Stomach (tissue), 4 donors: ENCODE measurements at regions not wholly inside any gene's neighbourhood (a gene's known extent, or its start where the extent isn't known, plus 50 kb on each side); places are given as distances from the start of the nearest gene placed in this dataset.

Experiments used
- EP300 ChIP-seq: sonication (generic); formaldehyde crosslinking; IDR thresholded peaks from one replicate; pipeline ENCODE4 v1.6.1; 2017; ENCODE audit warnings: antibody characterized with exemption
- POLR2A ChIP-seq, 4 donors: fragments of 450-650 bp; IDR thresholded peaks; one replicate each; pipeline ENCODE4 v1.6.1; 2016; ENCODE audit warnings: antibody characterized with exemption in 4 of 4, control low read depth in 2 of 4, mild to moderate bottlenecking in 1 of 4, moderate library complexity in 1 of 4
- POLR2AphosphoS5 ChIP-seq, 3 donors: sonication (generic); formaldehyde crosslinking; IDR thresholded peaks; one replicate each; pipeline ENCODE4 v1.6.1; 2016; ENCODE audit warnings: antibody characterized with exemption in 3 of 3
- TF ChIP-seq, protein P1 (sequence below), 7 experiments: fragments of 450-650 bp in 4 of 7; fragments of 200-600 bp in 3 of 7; sonication (generic) in 3 of 7; IDR thresholded peaks; one replicate each; pipeline ENCODE4 v1.5.1; 2016 to 2019; ENCODE audit warnings: antibody characterized with exemption in 7 of 7, control low read depth in 2 of 7, mild to moderate bottlenecking in 1 of 7

DNA sequence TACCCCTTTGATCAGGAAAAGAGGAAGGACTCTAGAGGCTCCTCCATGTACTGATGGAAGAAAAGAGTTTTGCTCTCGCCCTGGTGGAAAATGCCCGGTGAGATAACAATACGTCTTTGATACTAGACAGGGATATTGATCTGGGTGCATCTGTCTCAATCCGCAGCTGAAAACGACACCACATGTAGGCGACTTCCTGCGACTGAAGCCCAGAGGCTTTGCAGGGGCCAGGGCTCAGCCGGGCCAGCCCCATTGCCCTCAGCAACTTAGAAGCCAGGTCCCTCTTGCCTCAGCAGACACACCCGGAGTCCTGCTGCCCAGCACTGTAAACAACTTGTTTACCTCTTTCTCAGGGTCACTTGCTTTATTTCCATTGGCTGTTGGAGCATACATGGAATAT, 409.4 kb downstream of the IRS2 start:
- TF ChIP-seq, protein P1, sequence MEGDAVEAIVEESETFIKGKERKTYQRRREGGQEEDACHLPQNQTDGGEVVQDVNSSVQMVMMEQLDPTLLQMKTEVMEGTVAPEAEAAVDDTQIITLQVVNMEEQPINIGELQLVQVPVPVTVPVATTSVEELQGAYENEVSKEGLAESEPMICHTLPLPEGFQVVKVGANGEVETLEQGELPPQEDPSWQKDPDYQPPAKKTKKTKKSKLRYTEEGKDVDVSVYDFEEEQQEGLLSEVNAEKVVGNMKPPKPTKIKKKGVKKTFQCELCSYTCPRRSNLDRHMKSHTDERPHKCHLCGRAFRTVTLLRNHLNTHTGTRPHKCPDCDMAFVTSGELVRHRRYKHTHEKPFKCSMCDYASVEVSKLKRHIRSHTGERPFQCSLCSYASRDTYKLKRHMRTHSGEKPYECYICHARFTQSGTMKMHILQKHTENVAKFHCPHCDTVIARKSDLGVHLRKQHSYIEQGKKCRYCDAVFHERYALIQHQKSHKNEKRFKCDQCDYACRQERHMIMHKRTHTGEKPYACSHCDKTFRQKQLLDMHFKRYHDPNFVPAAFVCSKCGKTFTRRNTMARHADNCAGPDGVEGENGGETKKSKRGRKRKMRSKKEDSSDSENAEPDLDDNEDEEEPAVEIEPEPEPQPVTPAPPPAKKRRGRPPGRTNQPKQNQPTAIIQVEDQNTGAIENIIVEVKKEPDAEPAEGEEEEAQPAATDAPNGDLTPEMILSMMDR (IDR thresholded peaks at IDR 0.05) = no peak
- TF ChIP-seq POLR2A (IDR thresholded peaks at IDR 0.05) = no peak
- TF ChIP-seq EP300 = no peak
- no peak for TF ChIP-seq POLR2AphosphoS5 (IDR thresholded peaks at IDR 0.05)
